Upper lobe of left lung (tissue), 6 donors: ENCODE measurements at regions not wholly inside any gene's neighbourhood (a gene's known extent, or its start where the extent isn't known, plus 50 kb on each side); places are given as distances from the start of the nearest gene placed in this dataset.

Experiments used
- ATAC-seq, 2 donors: fragments of 200-7000 bp; cut with Tn5 transposase; one replicate each; pipeline ENCODE4 v1.9.1; 2022; ENCODE audit warnings: mild to moderate bottlenecking in 2 of 2, moderate library complexity in 2 of 2; ENCODE audit not compliant: low FRiP score in 2 of 2
- DNase-seq, 2 donors: peaks; one replicate each; pipeline ENCODE4 v3.0.0-alpha.2; 2019 to 2020
- H3K27ac ChIP-seq, 4 donors: fragments of 200-600 bp; sonication (generic); one replicate each; pipeline ENCODE4 v1.5.1; 2016 to 2019
- H3K27me3 ChIP-seq, 4 donors: fragments of 200-600 bp; sonication (generic); one replicate each; pipeline ENCODE4 v1.5.1; 2017 to 2019
- H3K36me3 ChIP-seq, 4 donors: fragments of 200-600 bp; sonication (generic); one replicate each; pipeline ENCODE4 v1.5.1; 2016 to 2019
- H3K4me1 ChIP-seq, 4 donors: fragments of 200-600 bp; sonication (generic); one replicate each; pipeline ENCODE4 v1.5.1; 2018 to 2019
- H3K4me3 ChIP-seq, 4 donors: fragments of 200-600 bp; sonication (generic); one replicate each; pipeline ENCODE4 v1.5.1; 2017 to 2019; ENCODE audit warnings: mild to moderate bottlenecking in 2 of 4, moderate library complexity in 1 of 4
- H3K9me3 ChIP-seq, 4 donors: fragments of 200-600 bp; sonication (generic); one replicate each; pipeline ENCODE4 v1.5.1; 2018 to 2019
- CTCF ChIP-seq, 6 experiments: fragments of 450-650 bp in 4 of 6; fragments of 200-600 bp in 2 of 6; sonication (generic) in 2 of 6; IDR thresholded peaks; one replicate each; pipeline ENCODE4 v1.5.1; 2016 to 2019; ENCODE audit warnings: antibody characterized with exemption in 6 of 6
- EP300 ChIP-seq, 4 donors: sonication (generic); formaldehyde crosslinking; IDR thresholded peaks; one replicate each; pipeline ENCODE4 v1.5.1; 2017; ENCODE audit warnings: antibody characterized with exemption in 4 of 4, control low read depth in 2 of 4
- POLR2A ChIP-seq, 4 donors: fragments of 450-650 bp; IDR thresholded peaks; one replicate each; pipeline ENCODE4 v1.5.1; 2016 to 2017; ENCODE audit warnings: antibody characterized with exemption in 4 of 4, mild to moderate bottlenecking in 2 of 4
- POLR2AphosphoS5 ChIP-seq, 2 donors: sonication (generic); formaldehyde crosslinking; IDR thresholded peaks; one replicate each; pipeline ENCODE4 v1.5.1; 2017; ENCODE audit warnings: antibody characterized with exemption in 2 of 2
- WGBS, 2 donors: methylation state at CpG; one replicate each; pipeline ENCODE4 v1.1.5; 2017 to 2018; 5-methylcytosine and 5-hydroxymethylcytosine counted together
- donor health status: DM: no; HTN: no; CAD: no; lungs with moderate emphysema.
- donor health status: DM: no; HTN: yes; CAD: no; lungs with severe emphysema.

DNA sequence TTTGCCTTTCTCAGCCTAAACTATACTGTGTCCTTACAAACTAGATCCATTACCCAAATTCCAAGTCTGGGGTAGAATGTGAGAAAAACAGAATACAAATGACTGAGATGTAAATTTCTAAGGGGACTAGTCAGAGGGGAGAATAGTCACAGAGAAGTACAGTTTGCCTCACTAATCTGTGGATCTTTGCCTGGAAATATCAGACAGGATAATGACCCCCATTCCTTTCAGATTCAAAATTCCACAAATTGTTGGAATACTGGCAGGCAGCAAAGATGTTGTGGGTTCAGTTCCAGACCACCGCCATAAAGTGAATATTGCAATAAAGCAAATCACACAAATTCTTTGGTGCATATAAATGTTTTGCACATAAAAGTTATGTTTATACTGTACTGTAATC, 762.8 kb upstream of the NR2F2 start:
- Histone ChIP-seq H3K9me3 (no peaks in the 10 kb centered on the region), H3K36me3 (no peaks in the 10 kb centered on the region), H3K27ac (no peak overlapping the region), H3K4me1 (no peaks in the 10 kb centered on the region), H3K27me3 (no peaks in the 10 kb centered on the region), H3K4me3 (no peak overlapping the region)
- TF ChIP-seq POLR2AphosphoS5 (IDR thresholded peaks at IDR 0.05) (no peak), EP300 (IDR thresholded peaks at IDR 0.05) (no peak), POLR2A (IDR thresholded peaks at IDR 0.05) (no peak), CTCF (IDR thresholded peaks at IDR 0.05) (no peak)
- WGBS, 2 donors, result 80 to 84% methylated on average over 1 of the region's 1 CpG
- DNase-seq (no peak), ATAC-seq (no peak)

DNA sequence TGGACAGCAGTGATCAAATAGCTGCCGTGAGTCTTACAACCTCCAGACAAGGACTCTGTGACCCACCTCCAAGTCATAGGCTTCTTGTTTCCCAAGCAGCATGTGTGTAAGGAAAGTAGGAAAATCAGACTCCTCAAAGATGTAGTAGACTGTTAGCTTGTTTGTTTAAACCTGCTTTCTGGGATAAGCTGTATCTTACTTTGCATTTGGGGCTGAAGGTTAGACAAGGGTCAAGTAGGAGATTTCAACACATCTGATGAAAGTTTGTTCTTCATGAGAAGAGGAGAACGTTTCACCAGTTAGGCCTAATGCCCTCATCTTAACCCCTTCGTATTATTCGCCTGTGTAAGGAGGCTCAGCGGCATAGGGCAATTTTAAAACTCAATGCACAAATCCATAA, 756.4 kb upstream of the NR2F2 start:
- Histone ChIP-seq H3K4me1 (no peaks in the 10 kb centered on the region), H3K36me3 (no peaks in the 10 kb centered on the region), H3K9me3 (no peaks in the 10 kb centered on the region), H3K27ac (no peak overlapping the region), H3K4me3 (no peak overlapping the region), H3K27me3 (no peaks in the 10 kb centered on the region)
- WGBS, 2 donors, result 67 to 75% methylated on average over 5 of the region's 5 CpGs
- DNase-seq, result no peak
- no peak for ATAC-seq
- TF ChIP-seq POLR2A (IDR thresholded peaks at IDR 0.05), result no peak
- no peak for TF ChIP-seq POLR2AphosphoS5 (IDR thresholded peaks at IDR 0.05)
- TF ChIP-seq CTCF (IDR thresholded peaks at IDR 0.05), result no peak
- TF ChIP-seq EP300 (IDR thresholded peaks at IDR 0.05), result no peak

DNA sequence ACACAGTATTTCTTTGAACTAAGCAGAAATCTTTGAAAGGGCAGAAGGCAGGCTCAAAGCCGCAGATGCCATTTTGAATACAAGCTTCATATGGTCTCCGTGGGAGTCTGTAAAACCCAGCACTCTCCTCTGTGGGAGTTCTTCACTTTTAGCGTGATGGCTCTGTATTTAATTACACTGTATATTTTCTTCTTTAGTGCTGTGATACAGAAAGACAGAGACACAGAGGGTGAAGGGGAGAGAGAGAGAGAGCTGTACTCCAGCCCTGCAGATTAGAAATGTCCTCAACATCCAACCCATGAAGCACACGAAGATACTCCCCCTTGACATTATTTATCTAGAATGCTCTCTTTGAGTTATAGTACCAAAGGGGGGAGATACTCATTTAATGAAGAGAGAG, 752.6 kb upstream of the NR2F2 start:
- DNase-seq, result no peak

GRCh38 chr15:95580121-95580520, 750.4 kb upstream of the NR2F2 start:
- no peak for DNase-seq
- no peaks in the 10 kb centered on the region for H3K36me3 ChIP-seq
- no peak overlapping the region for H3K27ac ChIP-seq
- 72 to 79% methylated on average over 3 of the region's 3 CpGs for WGBS, 2 donors
- no peak for TF ChIP-seq POLR2A (IDR thresholded peaks at IDR 0.05)
- no peak for TF ChIP-seq CTCF (IDR thresholded peaks at IDR 0.05)
- no peak for TF ChIP-seq EP300 (IDR thresholded peaks at IDR 0.05)
- no peak for TF ChIP-seq POLR2AphosphoS5 (IDR thresholded peaks at IDR 0.05)
- no peaks in the 10 kb centered on the region for H3K9me3 ChIP-seq
- no peaks in the 10 kb centered on the region for H3K27me3 ChIP-seq
- H3K4me1 ChIP-seq, result no peaks in the 10 kb centered on the region
- no peak for ATAC-seq
- no peak overlapping the region for H3K4me3 ChIP-seq

More for the DNA sequence above, 752.6 kb upstream of the NR2F2 start:
- no peaks in the 10 kb centered on the region for H3K27me3 ChIP-seq
- no peaks in the 10 kb centered on the region for H3K4me1 ChIP-seq
- H3K27ac ChIP-seq, result no peak overlapping the region
- no peak for ATAC-seq
- WGBS, 2 donors, result 81% methylated on average over 4 of the region's 4 CpGs
- TF ChIP-seq EP300 (IDR thresholded peaks at IDR 0.05) (no peak), POLR2AphosphoS5 (IDR thresholded peaks at IDR 0.05) (no peak), POLR2A (IDR thresholded peaks at IDR 0.05) (no peak), CTCF (IDR thresholded peaks at IDR 0.05) (no peak)
- no peaks in the 10 kb centered on the region for H3K36me3 ChIP-seq
- no peak overlapping the region for H3K4me3 ChIP-seq
- H3K9me3 ChIP-seq, result no peaks in the 10 kb centered on the region

DNA sequence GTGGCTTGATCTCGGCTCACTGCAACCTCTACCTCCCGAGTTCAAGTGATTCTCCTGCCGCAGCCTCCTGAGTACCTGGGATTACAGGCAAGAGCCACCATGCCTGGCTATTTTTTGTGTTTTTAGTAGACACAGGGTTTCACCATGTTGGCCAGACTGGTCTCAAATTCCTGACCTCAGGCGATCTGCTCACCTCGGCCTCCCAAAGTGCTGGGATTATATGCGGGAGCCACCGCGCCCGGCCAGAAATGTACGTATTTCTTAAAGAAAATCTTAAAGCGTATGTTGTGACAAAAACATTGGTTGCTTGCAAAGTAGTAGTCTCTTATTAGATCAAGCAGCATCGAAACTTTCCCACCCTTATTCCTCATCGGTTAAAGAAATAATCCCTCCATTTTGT, 748.9 kb upstream of the NR2F2 start:
- H3K9me3 ChIP-seq, result no peaks in the 10 kb centered on the region

More for the DNA sequence above, 748.9 kb upstream of the NR2F2 start:
- no peak overlapping the region for H3K27ac ChIP-seq
- no peaks in the 10 kb centered on the region for H3K36me3 ChIP-seq
- no peaks in the 10 kb centered on the region for H3K27me3 ChIP-seq
- peak in 1 of 2 donors; percentile 8 for DNase-seq
- no peak overlapping the region for H3K4me3 ChIP-seq
- WGBS, 2 donors, result 86 to 92% methylated on average over 13 of the region's 13 CpGs
- no peaks in the 10 kb centered on the region for H3K4me1 ChIP-seq
- TF ChIP-seq POLR2AphosphoS5 (IDR thresholded peaks at IDR 0.05) (no peak), EP300 (IDR thresholded peaks at IDR 0.05) (no peak), POLR2A (IDR thresholded peaks at IDR 0.05) (no peak), CTCF (IDR thresholded peaks at IDR 0.05) (no peak)
- no peak for ATAC-seq
